ENCODE measurements at regions not wholly inside any gene's neighbourhood (a gene's known extent, or its start where the extent isn't known, plus 50 kb on each side); places are given as distances from the start of the nearest gene placed in this dataset.

- H3K36me3 ChIP-seq (ENCODE audit: control insufficient read depth, insufficient read depth, low read length): no peaks in the 10 kb centered on the region
- no peaks in the 10 kb centered on the region for H3K27me3 ChIP-seq (ENCODE audit: control insufficient read depth, insufficient read depth, low read length)
- no peak overlapping the region for H3K9ac ChIP-seq (ENCODE audit: low read length)
- H3K4me3 ChIP-seq (ENCODE audit: low read length): no peak overlapping the region
- no peaks in the 10 kb centered on the region for H3K9me3 ChIP-seq (ENCODE audit: control insufficient read depth, low read length)
- H3K4me1 ChIP-seq (ENCODE audit: control insufficient read depth, insufficient read depth, low read length): peaks cover 13% of the 10 kb centered on the region
Measured at GRCh38 chr13:40271271-40271885, 395.1 kb downstream of the FOXO1 start.

- Histone ChIP-seq H3K4me1 (ENCODE audit: control insufficient read depth, insufficient read depth, low read length) (peaks cover 13% of the 10 kb centered on the region), H3K9me3 (ENCODE audit: control insufficient read depth, low read length) (no peaks in the 10 kb centered on the region), H3K4me3 (ENCODE audit: low read length) (no peak overlapping the region), H3K27me3 (ENCODE audit: control insufficient read depth, insufficient read depth, low read length) (no peaks in the 10 kb centered on the region), H3K36me3 (ENCODE audit: control insufficient read depth, insufficient read depth, low read length) (no peaks in the 10 kb centered on the region), H3K9ac (ENCODE audit: low read length) (no peak overlapping the region)
Measured at GRCh38 chr13:40271931-40272775, 394.3 kb downstream of the FOXO1 start.

- H3K4me1 ChIP-seq (ENCODE audit: control insufficient read depth, insufficient read depth, low read length): peaks cover 13% of the 10 kb centered on the region
- no peaks in the 10 kb centered on the region for H3K36me3 ChIP-seq (ENCODE audit: control insufficient read depth, insufficient read depth, low read length)
- no peak overlapping the region for H3K9ac ChIP-seq (ENCODE audit: low read length)
- H3K4me3 ChIP-seq (ENCODE audit: low read length): no peak overlapping the region
- no peaks in the 10 kb centered on the region for H3K9me3 ChIP-seq (ENCODE audit: control insufficient read depth, low read length)
- no peaks in the 10 kb centered on the region for H3K27me3 ChIP-seq (ENCODE audit: control insufficient read depth, insufficient read depth, low read length)
Measured at GRCh38 chr13:40272776-40273139, 393.7 kb downstream of the FOXO1 start.

- no peak overlapping the region for H3K4me3 ChIP-seq (ENCODE audit: low read length)
- H3K9ac ChIP-seq (ENCODE audit: low read length): no peak overlapping the region
- H3K4me1 ChIP-seq (ENCODE audit: control insufficient read depth, insufficient read depth, low read length): peaks cover 13% of the 10 kb centered on the region
Measured at GRCh38 chr13:40273253-40274025, 393.0 kb downstream of the FOXO1 start.

GRCh38 chr13:40274103-40274502, 392.3 kb downstream of the FOXO1 start:
- no peaks in the 10 kb centered on the region for H3K9me3 ChIP-seq (ENCODE audit: control insufficient read depth, low read length)
- no peak overlapping the region for H3K4me3 ChIP-seq (ENCODE audit: low read length)
- no peaks in the 10 kb centered on the region for H3K27me3 ChIP-seq (ENCODE audit: control insufficient read depth, insufficient read depth, low read length)
- H3K9ac ChIP-seq (ENCODE audit: low read length): no peak overlapping the region
- peaks cover 13% of the 10 kb centered on the region for H3K4me1 ChIP-seq (ENCODE audit: control insufficient read depth, insufficient read depth, low read length)
- H3K36me3 ChIP-seq (ENCODE audit: control insufficient read depth, insufficient read depth, low read length): no peaks in the 10 kb centered on the region

More at GRCh38 chr13:40273253-40274025, 393.0 kb downstream of the FOXO1 start:
- Histone ChIP-seq H3K9me3 (ENCODE audit: control insufficient read depth, low read length) (no peaks in the 10 kb centered on the region), H3K27me3 (ENCODE audit: control insufficient read depth, insufficient read depth, low read length) (no peaks in the 10 kb centered on the region), H3K36me3 (ENCODE audit: control insufficient read depth, insufficient read depth, low read length) (no peaks in the 10 kb centered on the region)

GRCh38 chr13:40275155-40275554, 391.3 kb downstream of the FOXO1 start:
- Histone ChIP-seq H3K9ac (ENCODE audit: low read length) (no peak overlapping the region), H3K36me3 (ENCODE audit: control insufficient read depth, insufficient read depth, low read length) (no peaks in the 10 kb centered on the region), H3K4me1 (ENCODE audit: control insufficient read depth, insufficient read depth, low read length) (peaks cover 13% of the 10 kb centered on the region), H3K9me3 (ENCODE audit: control insufficient read depth, low read length) (no peaks in the 10 kb centered on the region), H3K4me3 (ENCODE audit: low read length) (no peak overlapping the region), H3K27me3 (ENCODE audit: control insufficient read depth, insufficient read depth, low read length) (no peaks in the 10 kb centered on the region)

- H3K4me1 ChIP-seq (ENCODE audit: control insufficient read depth, insufficient read depth, low read length): peaks cover 13% of the 10 kb centered on the region
- no peaks in the 10 kb centered on the region for H3K27me3 ChIP-seq (ENCODE audit: control insufficient read depth, insufficient read depth, low read length)
- H3K4me3 ChIP-seq (ENCODE audit: low read length): no peak overlapping the region
- no peaks in the 10 kb centered on the region for H3K36me3 ChIP-seq (ENCODE audit: control insufficient read depth, insufficient read depth, low read length)
- H3K9ac ChIP-seq (ENCODE audit: low read length): no peak overlapping the region
- H3K9me3 ChIP-seq (ENCODE audit: control insufficient read depth, low read length): no peaks in the 10 kb centered on the region
Measured at GRCh38 chr13:40275636-40276035, 390.8 kb downstream of the FOXO1 start.

GRCh38 chr13:40283666-40284065, 382.8 kb downstream of the FOXO1 start:
- H3K4me1 ChIP-seq (ENCODE audit: control insufficient read depth, insufficient read depth, low read length): no peaks in the 10 kb centered on the region
- H3K36me3 ChIP-seq (ENCODE audit: control insufficient read depth, insufficient read depth, low read length): no peaks in the 10 kb centered on the region
- no peak overlapping the region for H3K4me3 ChIP-seq (ENCODE audit: low read length)
- no peaks in the 10 kb centered on the region for H3K27me3 ChIP-seq (ENCODE audit: control insufficient read depth, insufficient read depth, low read length)
- no peaks in the 10 kb centered on the region for H3K9me3 ChIP-seq (ENCODE audit: control insufficient read depth, low read length)
- H3K9ac ChIP-seq (ENCODE audit: low read length): no peak overlapping the region

GRCh38 chr13:40285634-40286033, 380.8 kb downstream of the FOXO1 start:
- H3K27me3 ChIP-seq (ENCODE audit: control insufficient read depth, insufficient read depth, low read length): no peaks in the 10 kb centered on the region
- H3K9ac ChIP-seq (ENCODE audit: low read length): no peak overlapping the region
- H3K4me1 ChIP-seq (ENCODE audit: control insufficient read depth, insufficient read depth, low read length): no peaks in the 10 kb centered on the region
- no peak overlapping the region for H3K4me3 ChIP-seq (ENCODE audit: low read length)
- H3K9me3 ChIP-seq (ENCODE audit: control insufficient read depth, low read length): no peaks in the 10 kb centered on the region
- no peaks in the 10 kb centered on the region for H3K36me3 ChIP-seq (ENCODE audit: control insufficient read depth, insufficient read depth, low read length)

- Histone ChIP-seq H3K4me3 (ENCODE audit: low read length) (no peak overlapping the region), H3K4me1 (ENCODE audit: control insufficient read depth, insufficient read depth, low read length) (no peaks in the 10 kb centered on the region), H3K9ac (ENCODE audit: low read length) (no peak overlapping the region), H3K36me3 (ENCODE audit: control insufficient read depth, insufficient read depth, low read length) (no peaks in the 10 kb centered on the region), H3K9me3 (ENCODE audit: control insufficient read depth, low read length) (no peaks in the 10 kb centered on the region), H3K27me3 (ENCODE audit: control insufficient read depth, insufficient read depth, low read length) (no peaks in the 10 kb centered on the region)
Measured at GRCh38 chr13:40287428-40287827, 379.0 kb downstream of the FOXO1 start.

GRCh38 chr13:40288259-40288658, 378.2 kb downstream of the FOXO1 start:
- no peaks in the 10 kb centered on the region for H3K27me3 ChIP-seq (ENCODE audit: control insufficient read depth, insufficient read depth, low read length)
- H3K36me3 ChIP-seq (ENCODE audit: control insufficient read depth, insufficient read depth, low read length): no peaks in the 10 kb centered on the region
- H3K4me3 ChIP-seq (ENCODE audit: low read length): no peak overlapping the region
- no peak overlapping the region for H3K9ac ChIP-seq (ENCODE audit: low read length)
- no peaks in the 10 kb centered on the region for H3K9me3 ChIP-seq (ENCODE audit: control insufficient read depth, low read length)
- H3K4me1 ChIP-seq (ENCODE audit: control insufficient read depth, insufficient read depth, low read length): no peaks in the 10 kb centered on the region

- no peaks in the 10 kb centered on the region for H3K4me1 ChIP-seq (ENCODE audit: control insufficient read depth, insufficient read depth, low read length)
- H3K9ac ChIP-seq (ENCODE audit: low read length): no peak overlapping the region
- no peaks in the 10 kb centered on the region for H3K27me3 ChIP-seq (ENCODE audit: control insufficient read depth, insufficient read depth, low read length)
- no peak overlapping the region for H3K4me3 ChIP-seq (ENCODE audit: low read length)
- H3K36me3 ChIP-seq (ENCODE audit: control insufficient read depth, insufficient read depth, low read length): no peaks in the 10 kb centered on the region
- no peaks in the 10 kb centered on the region for H3K9me3 ChIP-seq (ENCODE audit: control insufficient read depth, low read length)
Measured at GRCh38 chr13:40290758-40291157, 375.7 kb downstream of the FOXO1 start.
